ENCODE measurements at regions not wholly inside any gene's neighbourhood (a gene's known extent, or its start where the extent isn't known, plus 50 kb on each side); places are given as distances from the start of the nearest gene placed in this dataset.

DNA sequence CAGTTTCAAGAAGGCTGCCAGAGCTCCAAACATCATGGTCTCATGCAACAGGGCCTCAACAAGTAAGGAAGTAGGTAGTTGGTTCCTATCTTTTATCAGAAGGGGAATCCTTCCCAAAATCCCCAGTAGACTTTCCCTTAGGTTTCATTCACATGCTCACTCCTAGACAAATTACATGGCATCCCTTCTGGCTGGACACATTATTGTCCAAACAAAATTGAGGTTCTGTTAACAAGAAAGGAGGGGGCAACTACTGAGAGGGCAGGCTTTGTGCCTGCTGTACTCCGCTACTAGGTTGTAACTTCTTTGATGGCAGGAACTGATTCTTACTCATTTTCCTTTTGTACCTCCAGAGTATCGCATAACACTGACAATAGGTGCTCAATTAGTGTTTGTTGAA lies 56.0 kb upstream of the OSMR start:
- H2AK5ac ChIP-seq (ENCODE audit: low read depth, low read length) = no peak overlapping the region
- no peak overlapping the region for H2BK12ac ChIP-seq (ENCODE audit: low read length)
- no peak overlapping the region for H3K4me2 ChIP-seq (ENCODE audit: insufficient read depth, low read length, poor library complexity, severe bottlenecking)
- no peak overlapping the region for H3K18ac ChIP-seq (ENCODE audit: low read length)
- no peak overlapping the region for H3K4me3 ChIP-seq (ENCODE audit: low read length in 2 of 2)
- no peak overlapping the region for H3K14ac ChIP-seq (ENCODE audit: low read length)
- no peak overlapping the region for H3K23ac ChIP-seq (ENCODE audit: low read depth, low read length, poor library complexity)
- no peaks in the 10 kb centered on the region for H3K27me3 ChIP-seq (ENCODE audit: control insufficient read depth in 3 of 3, insufficient read depth in 3 of 3, low read depth in 1 of 3, low read length in 3 of 3)
- DNase-seq (ENCODE audit: low spot score) = no peak
- H3K27ac ChIP-seq (replicated peaks; ENCODE audit: low read length) = no peak overlapping the region
- no peaks in the 10 kb centered on the region for H3K79me1 ChIP-seq (ENCODE audit: low read depth, low read length)
- no peaks in the 10 kb centered on the region for H3K36me3 ChIP-seq (replicated peaks in 1 of 2; ENCODE audit: control insufficient read depth in 2 of 2, insufficient read depth in 2 of 2, low read length in 2 of 2)
- no CpG with 5 or more reads among the region's 2 CpGs for WGBS, 2 donors (ENCODE audit: extremely low coverage in 2 of 2, insufficient read length in 2 of 2, insufficient replicate concordance in 1 of 2)
- no peak overlapping the region for H3K4ac ChIP-seq (ENCODE audit: low read length)
- H3K9me3 ChIP-seq (replicated peaks in 1 of 2; ENCODE audit: control insufficient read depth in 2 of 2, insufficient read depth in 1 of 2, low read depth in 1 of 2, low read length in 2 of 2) = peaks cover 1 to 9% of the 10 kb centered on the region in 2 donors
- H2BK5ac ChIP-seq (ENCODE audit: low read length) = no peak overlapping the region
- no peaks in the 10 kb centered on the region for H3K4me1 ChIP-seq (ENCODE audit: control insufficient read depth in 2 of 2, insufficient read depth in 1 of 2, low read depth in 1 of 2, low read length in 2 of 2)
- no peak overlapping the region for H2BK15ac ChIP-seq (ENCODE audit: low read length)
- no peak overlapping the region for H4K91ac ChIP-seq (ENCODE audit: low read depth, low read length, poor library complexity)
- H3K9ac ChIP-seq (ENCODE audit: low read depth, low read length, poor library complexity) = no peak overlapping the region
- H2BK120ac ChIP-seq (ENCODE audit: low read depth, low read length) = no peak overlapping the region
- H4K8ac ChIP-seq (ENCODE audit: low read depth, low read length) = no peak overlapping the region
- H2AFZ ChIP-seq (ENCODE audit: low read length) = no peak overlapping the region

DNA sequence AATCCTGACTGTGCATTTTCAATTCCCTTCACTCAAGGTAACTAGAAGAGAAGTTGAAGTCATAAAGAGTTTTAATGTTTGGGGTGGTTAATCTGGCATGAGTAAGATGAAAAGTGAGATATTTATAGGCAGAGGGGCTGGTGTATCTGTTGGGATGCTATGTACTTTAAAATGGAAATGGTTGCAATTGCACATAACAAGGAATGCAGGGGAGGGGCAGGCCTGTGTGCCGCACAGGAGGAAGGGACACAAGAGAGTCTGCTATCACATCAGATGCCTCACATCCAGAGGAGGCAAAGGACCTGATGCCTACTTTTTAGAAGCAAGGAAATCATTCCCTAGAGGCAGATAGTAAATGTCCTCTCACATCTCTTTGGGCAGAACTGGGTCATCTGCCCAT lies 55.5 kb upstream of the OSMR start:
- Histone ChIP-seq H3K4me1 (ENCODE audit: control insufficient read depth in 2 of 2, insufficient read depth in 1 of 2, low read depth in 1 of 2, low read length in 2 of 2) (no peaks in the 10 kb centered on the region), H4K91ac (ENCODE audit: low read depth, low read length, poor library complexity) (no peak overlapping the region), H2AK5ac (ENCODE audit: low read depth, low read length) (no peak overlapping the region), H3K27ac (replicated peaks; ENCODE audit: low read length) (no peak overlapping the region), H3K4me2 (ENCODE audit: insufficient read depth, low read length, poor library complexity, severe bottlenecking) (no peak overlapping the region), H3K18ac (ENCODE audit: low read length) (no peak overlapping the region), H2BK120ac (ENCODE audit: low read depth, low read length) (no peak overlapping the region), H3K9me3 (replicated peaks in 1 of 2; ENCODE audit: control insufficient read depth in 2 of 2, insufficient read depth in 1 of 2, low read depth in 1 of 2, low read length in 2 of 2) (peaks cover 1 to 9% of the 10 kb centered on the region in 2 donors), H3K9ac (ENCODE audit: low read depth, low read length, poor library complexity) (no peak overlapping the region), H3K14ac (ENCODE audit: low read length) (no peak overlapping the region), H4K8ac (ENCODE audit: low read depth, low read length) (no peak overlapping the region), H3K79me1 (ENCODE audit: low read depth, low read length) (no peaks in the 10 kb centered on the region), H3K4me3 (ENCODE audit: low read length in 2 of 2) (no peak overlapping the region), H3K36me3 (replicated peaks in 1 of 2; ENCODE audit: control insufficient read depth in 2 of 2, insufficient read depth in 2 of 2, low read length in 2 of 2) (no peaks in the 10 kb centered on the region), H2BK15ac (ENCODE audit: low read length) (no peak overlapping the region), H2AFZ (ENCODE audit: low read length) (no peak overlapping the region), H3K23ac (ENCODE audit: low read depth, low read length, poor library complexity) (no peak overlapping the region), H2BK12ac (ENCODE audit: low read length) (no peak overlapping the region), H3K27me3 (ENCODE audit: control insufficient read depth in 3 of 3, insufficient read depth in 3 of 3, low read depth in 1 of 3, low read length in 3 of 3) (no peaks in the 10 kb centered on the region), H3K4ac (ENCODE audit: low read length) (no peak overlapping the region), H2BK5ac (ENCODE audit: low read length) (no peak overlapping the region)
- no peak for DNase-seq (ENCODE audit: low spot score)
- WGBS, 2 donors (ENCODE audit: extremely low coverage in 2 of 2, insufficient read length in 2 of 2, insufficient replicate concordance in 1 of 2) = no CpG with 5 or more reads among the region's 1 CpG

DNA sequence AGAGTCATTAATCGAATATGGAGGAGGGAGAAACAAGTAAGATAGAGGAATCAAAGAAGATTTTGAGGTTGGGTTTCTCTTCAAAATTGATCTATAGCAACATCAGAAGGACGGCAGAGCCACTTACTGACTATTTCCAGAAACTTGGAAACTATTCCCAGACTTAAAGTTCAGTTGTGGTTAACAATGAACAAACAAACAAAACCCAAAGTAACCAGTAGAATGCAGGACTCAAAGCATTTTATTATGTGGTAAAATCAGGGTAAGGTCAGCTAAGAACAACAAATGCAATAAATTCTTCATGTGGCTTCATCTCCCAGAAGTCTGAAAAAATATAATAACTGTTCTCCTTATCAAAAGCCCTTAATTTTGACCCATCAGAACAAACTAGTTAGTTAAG lies 54.9 kb upstream of the OSMR start:
- Histone ChIP-seq H4K8ac (ENCODE audit: low read depth, low read length) (no peak overlapping the region), H3K4ac (ENCODE audit: low read length) (no peak overlapping the region), H3K4me3 (ENCODE audit: low read length in 2 of 2) (no peak overlapping the region), H3K27me3 (ENCODE audit: control insufficient read depth in 3 of 3, insufficient read depth in 3 of 3, low read depth in 1 of 3, low read length in 3 of 3) (no peaks in the 10 kb centered on the region), H2BK15ac (ENCODE audit: low read length) (no peak overlapping the region), H2BK12ac (ENCODE audit: low read length) (no peak overlapping the region), H3K18ac (ENCODE audit: low read length) (no peak overlapping the region), H3K9me3 (replicated peaks in 1 of 2; ENCODE audit: control insufficient read depth in 2 of 2, insufficient read depth in 1 of 2, low read depth in 1 of 2, low read length in 2 of 2) (peaks cover 1 to 9% of the 10 kb centered on the region in 2 donors), H3K4me2 (ENCODE audit: insufficient read depth, low read length, poor library complexity, severe bottlenecking) (no peak overlapping the region), H2AK5ac (ENCODE audit: low read depth, low read length) (no peak overlapping the region), H3K23ac (ENCODE audit: low read depth, low read length, poor library complexity) (no peak overlapping the region), H3K36me3 (replicated peaks in 1 of 2; ENCODE audit: control insufficient read depth in 2 of 2, insufficient read depth in 2 of 2, low read length in 2 of 2) (no peaks in the 10 kb centered on the region), H3K27ac (replicated peaks; ENCODE audit: low read length) (no peak overlapping the region), H3K9ac (ENCODE audit: low read depth, low read length, poor library complexity) (no peak overlapping the region), H3K14ac (ENCODE audit: low read length) (no peak overlapping the region), H3K79me1 (ENCODE audit: low read depth, low read length) (no peaks in the 10 kb centered on the region), H2BK120ac (ENCODE audit: low read depth, low read length) (no peak overlapping the region), H4K91ac (ENCODE audit: low read depth, low read length, poor library complexity) (no peak overlapping the region), H2BK5ac (ENCODE audit: low read length) (no peak overlapping the region), H3K4me1 (ENCODE audit: control insufficient read depth in 2 of 2, insufficient read depth in 1 of 2, low read depth in 1 of 2, low read length in 2 of 2) (no peaks in the 10 kb centered on the region), H2AFZ (ENCODE audit: low read length) (no peak overlapping the region)
- WGBS, 2 donors (ENCODE audit: extremely low coverage in 2 of 2, insufficient read length in 2 of 2, insufficient replicate concordance in 1 of 2) = 100% methylated on average over 1 of the region's 2 CpGs; no CpG with 5 or more reads in 1 of the 2 donors
- DNase-seq (ENCODE audit: low spot score) = no peak

DNA sequence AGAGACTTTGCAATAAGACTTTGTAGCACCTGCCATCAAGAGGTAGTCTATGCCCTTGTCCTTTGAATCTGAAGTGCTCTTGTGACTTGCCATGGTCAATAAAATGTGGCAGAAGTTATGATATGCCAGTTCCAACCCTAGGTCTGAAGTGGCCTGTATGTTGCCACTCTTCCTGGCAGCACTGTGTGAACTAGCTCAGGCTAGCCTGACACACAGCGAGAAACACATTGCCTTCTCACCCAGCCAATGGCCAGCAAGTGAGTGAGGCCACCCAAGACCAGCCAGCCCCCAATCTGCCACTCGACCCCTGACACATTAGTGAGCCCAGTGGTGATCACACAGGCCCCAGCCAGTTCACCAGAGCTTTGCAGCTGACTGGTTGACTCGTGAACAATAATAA lies 52.7 kb upstream of the OSMR start:
- Histone ChIP-seq H2AK5ac (ENCODE audit: low read depth, low read length) (no peak overlapping the region), H2BK15ac (ENCODE audit: low read length) (no peak overlapping the region), H3K79me1 (ENCODE audit: low read depth, low read length) (no peaks in the 10 kb centered on the region), H3K27ac (replicated peaks; ENCODE audit: low read length) (no peak overlapping the region), H4K8ac (ENCODE audit: low read depth, low read length) (no peak overlapping the region), H3K27me3 (ENCODE audit: control insufficient read depth in 3 of 3, insufficient read depth in 3 of 3, low read depth in 1 of 3, low read length in 3 of 3) (no peaks in the 10 kb centered on the region), H3K18ac (ENCODE audit: low read length) (no peak overlapping the region), H2AFZ (ENCODE audit: low read length) (no peak overlapping the region), H3K36me3 (replicated peaks in 1 of 2; ENCODE audit: control insufficient read depth in 2 of 2, insufficient read depth in 2 of 2, low read length in 2 of 2) (no peaks in the 10 kb centered on the region), H3K4ac (ENCODE audit: low read length) (no peak overlapping the region), H3K4me2 (ENCODE audit: insufficient read depth, low read length, poor library complexity, severe bottlenecking) (no peak overlapping the region), H2BK5ac (ENCODE audit: low read length) (no peak overlapping the region), H2BK120ac (ENCODE audit: low read depth, low read length) (no peak overlapping the region), H3K4me3 (ENCODE audit: low read length in 2 of 2) (no peak overlapping the region), H3K9ac (ENCODE audit: low read depth, low read length, poor library complexity) (peak overlapping the region; percentile 1), H3K23ac (ENCODE audit: low read depth, low read length, poor library complexity) (peak overlapping the region; percentile 35), H3K4me1 (ENCODE audit: control insufficient read depth in 2 of 2, insufficient read depth in 1 of 2, low read depth in 1 of 2, low read length in 2 of 2) (no peaks in the 10 kb centered on the region), H3K14ac (ENCODE audit: low read length) (peak overlapping the region; percentile 49), H3K9me3 (replicated peaks in 1 of 2; ENCODE audit: control insufficient read depth in 2 of 2, insufficient read depth in 1 of 2, low read depth in 1 of 2, low read length in 2 of 2) (no peaks in the 10 kb centered on the region), H4K91ac (ENCODE audit: low read depth, low read length, poor library complexity) (no peak overlapping the region), H2BK12ac (ENCODE audit: low read length) (no peak overlapping the region)
- no peak for DNase-seq (ENCODE audit: low spot score)
- WGBS, 2 donors (ENCODE audit: extremely low coverage in 2 of 2, insufficient read length in 2 of 2, insufficient replicate concordance in 1 of 2) = no CpG with 5 or more reads among the region's 3 CpGs

All from neuronal stem cell (in vitro differentiated cells).